ENCODE measurements at regions not wholly inside any gene's neighbourhood (a gene's known extent, or its start where the extent isn't known, plus 50 kb on each side); places are given as distances from the start of the nearest gene placed in this dataset.

DNA sequence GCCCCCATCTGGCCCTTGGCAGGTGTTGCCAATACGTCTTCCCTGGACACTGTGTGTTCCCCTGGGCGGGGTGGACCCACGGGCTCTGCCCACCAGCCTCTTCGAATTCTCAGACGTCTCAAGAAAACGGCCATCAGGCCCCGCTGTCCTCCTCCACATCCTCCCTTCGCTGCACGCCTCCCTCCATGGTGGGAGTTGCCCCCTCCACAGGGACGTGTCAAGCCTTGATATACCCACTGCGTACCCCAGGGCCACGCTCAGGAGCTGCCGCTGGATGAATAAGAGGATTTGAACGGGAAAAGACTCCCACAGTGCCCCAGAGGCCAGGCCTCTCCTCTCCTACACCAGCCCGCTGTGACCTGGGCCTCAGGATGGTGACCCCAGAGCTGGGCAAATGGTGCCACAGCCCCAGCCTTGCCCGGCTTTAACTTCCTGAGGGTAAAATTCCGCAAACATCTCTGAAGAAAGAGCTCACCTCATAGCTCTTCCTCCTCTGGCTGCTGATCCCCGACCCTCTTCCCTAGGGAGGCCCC lies 399.3 kb upstream of the MYT1L start:
- Histone ChIP-seq H3K27ac (ENCODE audit: extremely low read depth, low read depth, low read length) (no peak overlapping the region), H4K20me1 (replicated peaks; ENCODE audit: control insufficient read depth, insufficient read depth, low read length) (peaks cover 4% of the 10 kb centered on the region; the same call in 1 of the 2 replicates), H3K9ac (ENCODE audit: insufficient read depth in 1 of 2, low read depth in 2 of 2, low read length in 2 of 2) (no peak overlapping the region), H3K4me2 (ENCODE audit: insufficient read depth, low read length) (no peak overlapping the region), H3K4me1 (replicated peaks in 1 of 2; ENCODE audit: control insufficient read depth in 2 of 2, insufficient read depth in 2 of 2, low read length in 2 of 2) (no peaks in the 10 kb centered on the region), H3K36me3 (ENCODE audit: control insufficient read depth, insufficient read depth, low read length) (no peaks in the 10 kb centered on the region), H3K4me3 (no peak overlapping the region), H3K9me3 (replicated peaks; ENCODE audit: control insufficient read depth, insufficient read depth, low read depth, low read length) (no peaks in the 10 kb centered on the region), H2AFZ (ENCODE audit: low read depth, low read length) (no peak overlapping the region), H3K79me2 (ENCODE audit: control insufficient read depth, insufficient read depth, low read length) (no peaks in the 10 kb centered on the region), H3K9me1 (ENCODE audit: control insufficient read depth, insufficient read depth, low read length) (peaks cover 5% of the 10 kb centered on the region), H3K27me3 (ENCODE audit: control insufficient read depth in 2 of 2, insufficient read depth in 2 of 2, low read length in 2 of 2) (peaks cover 16 to 82% of the 10 kb centered on the region in 2 experiments)
- ATAC-seq (no peak), DNase-seq (ENCODE audit: extremely low read depth in 1 of 4, low spot score in 3 of 4) (no peak), FAIRE-seq (no peak)
- no TSS peak for BruUV-seq (replicated peaks)
- no peak for TF ChIP-seq NFYB (IDR thresholded peaks at IDR 0.05; ENCODE audit: extremely low read depth, insufficient read length)
- no peak for TF ChIP-seq ETV6 (IDR thresholded peaks at IDR 0.05; ENCODE audit: borderline replicate concordance in 1 of 2, low read depth in 2 of 2, low read length in 1 of 2)
- TF ChIP-seq ETV6 (CRISPR knock-in tag; IDR thresholded peaks at IDR 0.05; ENCODE audit: borderline replicate concordance), result no peak
- TF ChIP-seq CHD2 (IDR thresholded peaks at IDR 0.05; ENCODE audit: low read depth, low read length), result no peak
- TF ChIP-seq FOXJ2 (tag; IDR thresholded peaks at IDR 0.05), result no peak
- no peak for TF ChIP-seq NR3C1 (CRISPR knock-in tag; IDR thresholded peaks at IDR 0.05)
- TF ChIP-seq ZNF175 (CRISPR knock-in tag; IDR thresholded peaks at IDR 0.05; ENCODE audit: low read depth), result no peak
- no peak for TF ChIP-seq FOXJ3 (CRISPR knock-in tag; IDR thresholded peaks at IDR 0.05)
- TF ChIP-seq ZNF584 (CRISPR knock-in tag; IDR thresholded peaks at IDR 0.05; ENCODE audit: low read depth), result no peak
- CTCF ChIA-PET (ENCODE audit: low intra/inter-chr PET ratio), result no interaction called here
- POLR2A ChIA-PET, result interaction anchor here (1.1 kb wide), 2 partner anchors 15 to 47 kb away, joined by 3 to 5 read pairs; no protein-coding TSS in a partner anchor
- in situ Hi-C loops (cut with MboI) (no loop called here), intact Hi-C loops (cut with micrococcal nuclease) (no loop called here)
- 3% methylated on average over 18 of the region's 18 CpGs for WGBS (ENCODE audit: insufficient coverage, low coverage, missing lambda C conversion rate)

Data from K562 (cell line).